KMS-11 (cell line): ENCODE measurements at regions not wholly inside any gene's neighbourhood (a gene's known extent, or its start where the extent isn't known, plus 50 kb on each side); places are given as distances from the start of the nearest gene placed in this dataset.
"Not testable (repeated sequence)": the region's sequence is repeated elsewhere in the genome, so short reads cannot be mapped to it uniquely, and the experiment has no call there.

Experiments used
- H2AFZ ChIP-seq: fragments of 200-600 bp; sonication (generic); 2 replicates; pipeline ENCODE4 v1.6.1; 2016; ENCODE audit warnings: antibody characterized with exemption, mixed run types, low read depth
- H3K27ac ChIP-seq: fragments of 200-600 bp; sonication (generic); 2 replicates; pipeline ENCODE4 v1.6.1; 2016; ENCODE audit warnings: mild to moderate bottlenecking, mixed run types
- H3K27me3 ChIP-seq: fragments of 200-600 bp; sonication (generic); 2 replicates; pipeline ENCODE4 v1.6.1; 2017; ENCODE audit warnings: mild to moderate bottlenecking, low read depth, mixed run types, moderate library complexity; ENCODE audit not compliant: insufficient read depth
- H3K36me3 ChIP-seq: fragments of 200-600 bp; sonication (generic); 2 replicates; pipeline ENCODE4 v1.6.1; 2017; ENCODE audit warnings: mild to moderate bottlenecking, mixed run types; ENCODE audit not compliant: insufficient read depth
- H3K4me1 ChIP-seq: fragments of 200-600 bp; sonication (generic); 2 replicates; pipeline ENCODE4 v1.6.1; 2016; ENCODE audit warnings: mild to moderate bottlenecking, low read depth, mixed run types; ENCODE audit not compliant: poor library complexity, severe bottlenecking
- H3K4me2 ChIP-seq: fragments of 200-600 bp; sonication (generic); 2 replicates; pipeline ENCODE4 v1.7.0; 2016; ENCODE audit warnings: mild to moderate bottlenecking, mixed run types
- H3K4me3 ChIP-seq: fragments of 200-600 bp; sonication (generic); IDR thresholded peaks from 2 replicates; pipeline ENCODE4 v1.6.1; 2017; ENCODE audit warnings: low read depth, low read length, mixed read lengths; ENCODE audit not compliant: insufficient read depth
- H3K79me2 ChIP-seq: fragments of 200-600 bp; sonication (generic); 2 replicates; pipeline ENCODE4 v1.6.1; 2016; ENCODE audit warnings: low read depth, mixed run types; ENCODE audit not compliant: insufficient read depth
- H3K9ac ChIP-seq: fragments of 200-600 bp; sonication (generic); 2 replicates; pipeline ENCODE4 v1.6.1; 2016; ENCODE audit warnings: mild to moderate bottlenecking, mixed run types
- H4K20me1 ChIP-seq: fragments of 200-600 bp; sonication (generic); 2 replicates; pipeline ENCODE4 v1.6.1; 2016; ENCODE audit warnings: mild to moderate bottlenecking, mixed run types; ENCODE audit not compliant: insufficient read depth
- CTCF ChIP-seq: fragments of 200-600 bp; sonication (generic); conservative IDR thresholded peaks from 2 replicates; pipeline ENCODE4 v1.6.1; 2017; ENCODE audit warnings: low read depth, mild to moderate bottlenecking, antibody characterized with exemption, low read length, moderate library complexity, mixed read lengths

GRCh38 chr6:5892669-5893068, 114.1 kb downstream of the NRN1 start:
- H3K4me3 ChIP-seq, result no peak overlapping the region
- peak overlapping the region; percentile 48 for H3K4me2 ChIP-seq
- H3K9ac ChIP-seq, result peak overlapping the region; percentile 70
- no peak for TF ChIP-seq CTCF
- peaks cover 9% of the 10 kb centered on the region for H3K4me1 ChIP-seq
- no peaks in the 10 kb centered on the region for H3K27me3 ChIP-seq
- no peaks in the 10 kb centered on the region for H3K79me2 ChIP-seq
- H3K36me3 ChIP-seq, result no peaks in the 10 kb centered on the region
- peak overlapping the region; percentile 61; the same call in 1 of the 2 replicates for H2AFZ ChIP-seq
- peak overlapping the region; percentile 85 for H3K27ac ChIP-seq
- no peaks in the 10 kb centered on the region for H4K20me1 ChIP-seq

GRCh38 chr6:5878792-5879191, 127.9 kb downstream of the NRN1 start:
- H3K9ac ChIP-seq, result no peak overlapping the region
- H3K27me3 ChIP-seq, result no peaks in the 10 kb centered on the region
- H3K79me2 ChIP-seq, result no peaks in the 10 kb centered on the region
- no peaks in the 10 kb centered on the region for H4K20me1 ChIP-seq
- no peak for TF ChIP-seq CTCF
- H3K4me3 ChIP-seq, result no peak overlapping the region
- no peak overlapping the region for H3K27ac ChIP-seq
- peak overlapping the region; percentile 46 for H3K4me2 ChIP-seq
- peak overlapping the region; percentile 23; the same call in 1 of the 2 replicates for H2AFZ ChIP-seq
- no peaks in the 10 kb centered on the region for H3K36me3 ChIP-seq
- peaks cover 35% of the 10 kb centered on the region for H3K4me1 ChIP-seq

- Histone ChIP-seq H4K20me1 (no peaks in the 10 kb centered on the region), H3K9ac (no peak overlapping the region), H3K4me2 (no peak overlapping the region), H3K36me3 (no peaks in the 10 kb centered on the region), H3K79me2 (no peaks in the 10 kb centered on the region), H3K4me3 (no peak overlapping the region), H3K27me3 (no peaks in the 10 kb centered on the region), H2AFZ (no peak overlapping the region), H3K4me1 (peaks cover 56% of the 10 kb centered on the region), H3K27ac (no peak overlapping the region)
- no peak for TF ChIP-seq CTCF
Measured at GRCh38 chr6:5876076-5876475, 130.6 kb downstream of the NRN1 start.

GRCh38 chr6:5873976-5874375, 132.7 kb downstream of the NRN1 start:
- H3K4me3 ChIP-seq, H3K27me3 ChIP-seq, H3K36me3 ChIP-seq, H3K79me2 ChIP-seq, H4K20me1 ChIP-seq: not testable (repeated sequence)
- peak overlapping the region; percentile 73 for H3K27ac ChIP-seq
- peak overlapping the region; percentile 41; the same call in 1 of the 2 replicates for H2AFZ ChIP-seq
- peak overlapping the region; percentile 78 for H3K4me2 ChIP-seq
- peaks cover 71% of the 10 kb centered on the region for H3K4me1 ChIP-seq
- peak overlapping the region; percentile 40; the same call in 1 of the 2 replicates for H3K9ac ChIP-seq

- Histone ChIP-seq H3K79me2 (no peaks in the 10 kb centered on the region), H3K36me3 (no peaks in the 10 kb centered on the region), H3K9ac (no peak overlapping the region), H4K20me1 (no peaks in the 10 kb centered on the region), H2AFZ (no peak overlapping the region), H3K4me2 (no peak overlapping the region), H3K4me1 (peaks cover 77% of the 10 kb centered on the region), H3K27me3 (no peaks in the 10 kb centered on the region), H3K4me3 (no peak overlapping the region), H3K27ac (no peak overlapping the region)
- TF ChIP-seq CTCF, result no peak
Measured at GRCh38 chr6:5871296-5871695, 135.4 kb downstream of the NRN1 start.
